WERI-Rb-1 (cell line): ENCODE measurements at regions not wholly inside any gene's neighbourhood (a gene's known extent, or its start where the extent isn't known, plus 50 kb on each side); places are given as distances from the start of the nearest gene placed in this dataset.

Source experiments
- DNase-seq: peaks from one replicate; pipeline ENCODE4 v3.0.0-alpha.2; 2020
- H3K27ac ChIP-seq: fragments of 250-450 bp; sonication (Bioruptor Pico); 2 replicates; pipeline ENCODE4 v1.5.1; 2020; ENCODE audit warnings: mild to moderate bottlenecking, moderate library complexity
- H3K27me3 ChIP-seq: fragments of 250-450 bp; sonication (Bioruptor Pico); 2 replicates; pipeline ENCODE4 v1.5.1; 2021; ENCODE audit warnings: mild to moderate bottlenecking, low read depth, moderate library complexity; ENCODE audit not compliant: insufficient read depth, severe bottlenecking
- H3K36me3 ChIP-seq: fragments of 250-450 bp; sonication (Bioruptor Pico); 2 replicates; pipeline ENCODE4 v1.5.1; 2020; ENCODE audit warnings: mild to moderate bottlenecking, moderate library complexity
- H3K4me3 ChIP-seq: 2 replicates; pipeline ENCODE4 v1.5.1; 2011; ENCODE audit warnings: low read depth, mild to moderate bottlenecking, control low read depth, low read length
- H3K9me3 ChIP-seq: fragments of 250-450 bp; sonication (Bioruptor Pico); 2 replicates; pipeline ENCODE4 v1.5.1; 2021; ENCODE audit warnings: mild to moderate bottlenecking, moderate library complexity; ENCODE audit not compliant: severe bottlenecking
- TF ChIP-seq, protein P1 (sequence below): IDR thresholded peaks from 2 replicates; pipeline ENCODE4 v1.5.1; 2011; ENCODE audit warnings: low read depth, mild to moderate bottlenecking, control low read depth, inconsistent platforms, low read length

DNA sequence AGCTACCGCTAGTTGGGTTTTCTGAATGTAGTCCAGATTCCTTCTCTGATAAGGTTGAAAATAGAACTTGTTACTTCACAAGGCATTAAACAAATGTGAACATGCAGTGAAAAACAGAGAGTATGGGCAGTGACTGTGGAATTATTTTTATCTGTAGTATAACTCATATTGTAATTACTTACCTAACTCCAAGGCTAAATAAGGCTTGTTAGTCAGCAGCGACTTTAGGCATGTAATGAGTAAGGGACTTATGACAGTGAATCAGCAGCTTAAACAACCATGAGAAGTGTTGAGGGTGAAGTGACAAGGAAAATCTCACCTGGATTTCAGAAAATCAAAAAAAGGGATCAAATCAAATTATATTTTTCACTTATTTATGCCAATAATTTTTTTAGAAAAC, 1719.5 kb upstream of the MIR17HG start:
- Histone ChIP-seq H3K4me3 (no peak overlapping the region), H3K36me3 (no peaks in the 10 kb centered on the region), H3K27ac (no peak overlapping the region), H3K9me3 (no peaks in the 10 kb centered on the region), H3K27me3 (no peaks in the 10 kb centered on the region)
- TF ChIP-seq, protein P1, sequence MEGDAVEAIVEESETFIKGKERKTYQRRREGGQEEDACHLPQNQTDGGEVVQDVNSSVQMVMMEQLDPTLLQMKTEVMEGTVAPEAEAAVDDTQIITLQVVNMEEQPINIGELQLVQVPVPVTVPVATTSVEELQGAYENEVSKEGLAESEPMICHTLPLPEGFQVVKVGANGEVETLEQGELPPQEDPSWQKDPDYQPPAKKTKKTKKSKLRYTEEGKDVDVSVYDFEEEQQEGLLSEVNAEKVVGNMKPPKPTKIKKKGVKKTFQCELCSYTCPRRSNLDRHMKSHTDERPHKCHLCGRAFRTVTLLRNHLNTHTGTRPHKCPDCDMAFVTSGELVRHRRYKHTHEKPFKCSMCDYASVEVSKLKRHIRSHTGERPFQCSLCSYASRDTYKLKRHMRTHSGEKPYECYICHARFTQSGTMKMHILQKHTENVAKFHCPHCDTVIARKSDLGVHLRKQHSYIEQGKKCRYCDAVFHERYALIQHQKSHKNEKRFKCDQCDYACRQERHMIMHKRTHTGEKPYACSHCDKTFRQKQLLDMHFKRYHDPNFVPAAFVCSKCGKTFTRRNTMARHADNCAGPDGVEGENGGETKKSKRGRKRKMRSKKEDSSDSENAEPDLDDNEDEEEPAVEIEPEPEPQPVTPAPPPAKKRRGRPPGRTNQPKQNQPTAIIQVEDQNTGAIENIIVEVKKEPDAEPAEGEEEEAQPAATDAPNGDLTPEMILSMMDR = no peak
- DNase-seq = no peak

DNA sequence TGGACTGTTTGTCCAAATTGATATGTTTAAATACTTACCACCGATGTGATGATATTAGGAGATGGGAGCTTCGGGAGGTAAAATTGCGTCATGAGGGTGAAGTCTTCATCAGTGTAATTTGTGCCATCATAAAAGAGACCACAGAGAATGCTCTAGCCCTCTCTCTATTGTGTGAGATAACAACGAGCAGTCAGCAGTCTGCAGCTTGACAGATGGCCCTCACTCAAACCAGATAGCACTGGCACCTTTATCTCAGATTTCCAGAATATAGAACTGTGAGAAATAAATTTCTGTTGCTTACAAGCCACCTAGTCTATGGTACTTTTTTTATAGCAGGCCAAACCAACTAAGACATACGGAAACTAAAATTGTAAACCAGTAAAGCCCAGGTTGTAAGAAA, 1718.9 kb upstream of the MIR17HG start:
- Histone ChIP-seq H3K4me3 (no peak overlapping the region), H3K27ac (no peak overlapping the region), H3K9me3 (no peaks in the 10 kb centered on the region), H3K27me3 (no peaks in the 10 kb centered on the region), H3K36me3 (no peaks in the 10 kb centered on the region)
- TF ChIP-seq, protein P1 = no peak
- no peak for DNase-seq

GRCh38 chr13:89650226-89650625, 1697.3 kb upstream of the MIR17HG start:
- Histone ChIP-seq H3K9me3 (no peaks in the 10 kb centered on the region), H3K27ac (no peak overlapping the region), H3K27me3 (no peaks in the 10 kb centered on the region), H3K4me3 (no peak overlapping the region), H3K36me3 (no peaks in the 10 kb centered on the region)
- DNase-seq = no peak
- TF ChIP-seq, protein P1 = no peak

DNA sequence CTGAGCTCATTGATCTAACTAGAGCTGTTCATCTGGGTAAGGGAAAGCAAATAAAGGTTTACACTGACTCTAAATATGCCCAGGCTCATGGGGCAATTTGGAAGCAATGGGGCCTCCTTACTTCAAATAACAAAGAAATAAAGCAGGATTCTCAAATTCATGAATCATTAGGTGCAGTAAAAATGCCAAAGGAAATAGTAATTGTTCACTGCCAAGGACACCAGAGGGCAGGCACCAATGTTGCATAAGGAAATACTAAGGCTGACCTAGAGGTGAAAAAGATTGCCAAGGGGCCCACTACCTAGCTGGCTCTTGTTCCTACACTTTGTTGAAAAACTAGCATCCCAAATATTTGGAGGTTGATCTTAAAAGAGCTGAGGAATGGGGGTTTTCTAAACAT, 1686.7 kb upstream of the MIR17HG start:
- Histone ChIP-seq H3K36me3 (no peaks in the 10 kb centered on the region), H3K27me3 (no peaks in the 10 kb centered on the region), H3K27ac (no peak overlapping the region), H3K4me3 (no peak overlapping the region), H3K9me3 (peaks cover 3% of the 10 kb centered on the region)
- TF ChIP-seq, protein P1 = no peak
- DNase-seq = no peak

DNA sequence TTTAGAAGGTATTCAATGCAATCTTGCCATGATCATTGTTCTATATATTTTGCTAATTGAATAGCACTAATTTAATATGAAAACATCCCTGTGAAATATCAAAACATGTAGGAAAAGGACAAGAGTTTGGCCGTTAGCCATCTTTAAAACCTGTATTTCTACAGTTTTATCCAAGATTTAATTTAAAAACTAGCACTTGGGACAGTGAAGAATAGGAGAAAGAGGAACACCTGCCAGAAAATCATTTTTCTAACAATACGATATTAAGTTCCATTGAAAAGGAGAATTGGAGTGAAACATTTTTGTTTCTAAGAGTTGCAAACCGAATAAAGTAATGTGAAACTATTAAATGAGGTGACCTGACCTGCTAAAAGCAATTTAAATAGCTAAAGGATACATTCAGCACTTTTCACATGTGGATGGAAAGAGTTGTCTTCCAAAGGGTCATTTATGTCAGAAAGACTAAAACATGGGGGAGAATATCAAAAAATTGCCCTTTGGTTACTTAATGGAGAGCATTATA, 1673.6 kb upstream of the MIR17HG start:
- Histone ChIP-seq H3K27me3 (no peaks in the 10 kb centered on the region), H3K27ac (no peak overlapping the region), H3K9me3 (no peaks in the 10 kb centered on the region), H3K4me3 (no peak overlapping the region), H3K36me3 (no peaks in the 10 kb centered on the region)
- TF ChIP-seq, protein P1 = no peak
- DNase-seq = no peak

GRCh38 chr13:89678466-89679121, 1668.9 kb upstream of the MIR17HG start:
- no peaks in the 10 kb centered on the region for H3K9me3 ChIP-seq
- H3K27ac ChIP-seq = no peak overlapping the region
- DNase-seq = no peak
- TF ChIP-seq, protein P1 = no peak
- no peak overlapping the region for H3K4me3 ChIP-seq
- H3K36me3 ChIP-seq = no peaks in the 10 kb centered on the region
- H3K27me3 ChIP-seq = no peaks in the 10 kb centered on the region
